GM10266 (cell line): ENCODE measurements at regions not wholly inside any gene's neighbourhood (a gene's known extent, or its start where the extent isn't known, plus 50 kb on each side); places are given as distances from the start of the nearest gene placed in this dataset.

Source experiments
- DNase-seq: peaks from one replicate; pipeline ENCODE4 v3.0.0; 2012; ENCODE audit errors: extremely low spot score
- TF ChIP-seq, protein P1 (sequence below): IDR thresholded peaks from 2 replicates; pipeline ENCODE4 v1.5.1; 2012; ENCODE audit warnings: mild to moderate bottlenecking, low read depth; ENCODE audit not compliant: control insufficient read depth, insufficient read depth; ENCODE audit errors: missing control alignments

DNA sequence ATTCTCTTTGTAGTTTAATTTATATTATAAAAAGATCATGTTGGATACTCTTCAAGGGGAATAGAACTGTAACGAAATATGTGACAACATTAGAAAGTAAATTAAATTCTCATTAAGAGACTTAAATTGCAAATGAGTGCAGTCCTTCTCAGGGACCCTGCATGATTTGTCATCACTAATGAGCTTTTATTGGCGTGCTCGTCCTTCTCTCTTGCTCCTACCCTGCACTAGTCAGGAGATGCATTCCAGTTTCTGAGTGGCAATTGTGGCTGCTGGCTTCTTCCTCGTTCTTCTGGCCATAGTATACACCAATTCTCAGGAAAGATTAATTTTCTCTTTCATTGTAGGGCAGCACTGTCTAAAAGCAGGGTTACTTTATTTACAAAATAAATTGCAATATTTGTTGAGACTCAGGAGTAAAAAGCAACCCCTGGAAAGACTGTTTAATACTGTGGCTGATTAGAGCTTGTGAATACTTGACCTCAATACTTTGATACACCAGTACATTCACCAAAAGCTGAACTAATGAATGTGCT, 376.3 kb upstream of the CHD1 start:
- DNase-seq = no peak
- TF ChIP-seq, protein P1, sequence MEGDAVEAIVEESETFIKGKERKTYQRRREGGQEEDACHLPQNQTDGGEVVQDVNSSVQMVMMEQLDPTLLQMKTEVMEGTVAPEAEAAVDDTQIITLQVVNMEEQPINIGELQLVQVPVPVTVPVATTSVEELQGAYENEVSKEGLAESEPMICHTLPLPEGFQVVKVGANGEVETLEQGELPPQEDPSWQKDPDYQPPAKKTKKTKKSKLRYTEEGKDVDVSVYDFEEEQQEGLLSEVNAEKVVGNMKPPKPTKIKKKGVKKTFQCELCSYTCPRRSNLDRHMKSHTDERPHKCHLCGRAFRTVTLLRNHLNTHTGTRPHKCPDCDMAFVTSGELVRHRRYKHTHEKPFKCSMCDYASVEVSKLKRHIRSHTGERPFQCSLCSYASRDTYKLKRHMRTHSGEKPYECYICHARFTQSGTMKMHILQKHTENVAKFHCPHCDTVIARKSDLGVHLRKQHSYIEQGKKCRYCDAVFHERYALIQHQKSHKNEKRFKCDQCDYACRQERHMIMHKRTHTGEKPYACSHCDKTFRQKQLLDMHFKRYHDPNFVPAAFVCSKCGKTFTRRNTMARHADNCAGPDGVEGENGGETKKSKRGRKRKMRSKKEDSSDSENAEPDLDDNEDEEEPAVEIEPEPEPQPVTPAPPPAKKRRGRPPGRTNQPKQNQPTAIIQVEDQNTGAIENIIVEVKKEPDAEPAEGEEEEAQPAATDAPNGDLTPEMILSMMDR = no peak

DNA sequence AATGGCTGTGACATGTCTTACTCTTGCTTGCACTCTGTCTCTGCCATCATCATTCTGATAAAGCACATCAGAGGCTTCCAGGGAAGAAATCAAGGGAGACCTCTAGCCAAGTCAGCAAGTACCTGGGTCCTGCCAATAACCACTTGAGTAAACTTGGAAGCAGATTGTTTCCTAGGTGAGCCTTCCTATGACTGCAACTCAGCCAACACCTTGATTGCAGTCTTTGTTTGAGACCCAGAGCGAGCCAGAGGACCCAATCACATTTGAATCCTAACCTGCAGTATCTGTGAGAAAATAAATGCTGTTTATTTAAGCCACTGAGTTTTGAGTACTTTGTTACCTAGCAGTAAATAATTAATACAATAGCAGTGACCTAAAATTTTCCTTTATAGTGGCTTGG, 356.8 kb upstream of the CHD1 start:
- DNase-seq = no peak
- TF ChIP-seq, protein P1 = no peak

DNA sequence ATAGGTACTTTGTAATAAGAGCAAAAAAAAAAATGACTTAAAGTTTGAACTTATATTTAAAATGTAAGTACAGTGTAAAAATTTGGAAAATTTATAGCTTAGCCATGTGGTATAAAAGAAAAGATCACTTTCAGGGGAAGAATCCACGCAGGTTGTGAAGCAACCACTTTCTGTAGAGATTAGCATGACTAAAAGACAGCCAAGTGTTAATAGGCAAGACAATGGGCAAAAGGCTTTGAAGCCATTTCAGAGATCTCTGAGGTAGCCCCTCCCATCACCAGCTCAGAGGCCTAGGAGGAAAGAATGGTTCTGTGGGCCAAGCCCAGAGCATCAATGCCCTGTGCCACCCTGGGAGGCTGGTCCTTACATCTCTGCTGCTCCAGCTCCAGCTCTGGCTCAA, 346.3 kb upstream of the CHD1 start:
- TF ChIP-seq, protein P1 = no peak
- no peak for DNase-seq

DNA sequence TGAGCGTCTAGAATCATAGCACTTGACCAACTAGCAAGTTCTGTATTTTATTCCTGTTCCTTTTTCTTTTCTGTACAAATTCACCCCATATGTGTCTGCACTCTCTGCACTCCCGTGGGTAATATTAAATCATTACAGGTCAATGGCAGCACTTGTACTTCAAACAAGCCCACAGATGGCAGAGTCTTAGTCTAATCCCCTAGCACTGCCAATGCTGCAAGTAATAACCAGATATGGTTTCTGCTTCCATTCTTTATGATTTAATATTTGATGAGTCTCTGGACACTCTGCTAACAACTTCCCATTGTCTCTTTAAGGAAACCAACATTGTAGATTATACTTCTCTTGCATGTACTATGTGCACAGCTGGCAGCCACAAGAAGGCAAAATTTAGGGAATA, 343.8 kb upstream of the CHD1 start:
- TF ChIP-seq, protein P1 = no peak
- DNase-seq = no peak

DNA sequence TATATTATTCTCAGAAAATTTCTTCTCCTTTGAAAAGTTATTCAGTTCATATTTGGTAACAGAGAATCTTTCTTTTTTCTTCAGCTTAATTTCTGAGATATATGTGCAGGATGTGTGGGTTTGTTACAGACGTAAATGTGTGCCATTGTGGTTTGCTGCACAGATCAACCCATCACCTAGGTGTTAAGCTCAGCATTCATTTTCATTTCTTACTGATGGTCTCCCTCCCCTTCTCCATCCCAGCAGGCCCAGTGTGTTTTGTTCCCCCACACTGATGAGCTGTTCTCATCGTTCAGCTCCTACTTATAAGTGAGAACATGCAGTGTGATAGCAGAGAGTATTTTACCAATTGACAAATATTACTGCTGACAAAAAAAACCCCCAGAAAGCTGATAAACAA, 330.0 kb upstream of the CHD1 start:
- DNase-seq = no peak
- TF ChIP-seq, protein P1 = no peak

DNA sequence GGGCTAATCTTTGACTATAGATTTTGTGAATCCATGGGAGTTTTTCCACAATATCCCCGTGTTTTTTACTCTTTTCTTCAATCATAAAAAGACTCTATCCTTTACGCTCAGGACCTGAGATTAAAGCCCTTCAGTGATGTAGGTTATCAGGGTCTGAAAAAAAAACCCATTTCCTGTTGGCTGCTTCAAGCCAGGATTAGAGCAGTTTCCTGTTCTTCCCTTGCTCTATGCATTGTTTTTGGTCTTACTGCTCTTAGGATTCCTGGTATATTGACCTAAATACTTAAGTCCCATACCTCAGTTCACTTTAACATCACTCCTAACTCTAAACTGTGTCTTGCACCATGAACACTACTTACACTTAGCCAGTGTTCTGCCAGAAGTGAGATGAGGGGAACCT, 319.3 kb upstream of the CHD1 start:
- no peak for DNase-seq

DNA sequence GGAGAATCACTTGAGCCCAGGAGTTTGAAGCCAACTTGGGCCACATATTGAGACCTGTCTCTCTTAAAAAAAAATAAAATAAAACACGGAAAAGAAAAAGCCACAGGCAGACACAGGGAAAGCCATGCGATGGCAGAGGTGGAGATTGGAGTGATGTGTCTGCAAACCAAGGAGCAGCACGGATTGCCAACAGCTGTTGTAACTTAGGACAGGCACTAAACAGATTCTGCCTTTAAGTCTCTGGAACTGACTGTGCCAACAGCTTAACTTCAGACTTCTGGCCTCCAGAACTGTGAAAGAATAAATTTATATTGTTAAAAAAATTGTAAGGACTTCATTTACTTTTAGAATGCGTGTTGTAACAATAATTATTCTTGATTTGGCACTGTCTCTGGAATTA, 318.5 kb upstream of the CHD1 start:
- TF ChIP-seq, protein P1 = no peak

More for the DNA sequence above, 319.3 kb upstream of the CHD1 start:
- TF ChIP-seq, protein P1 = no peak

More for the DNA sequence above, 318.5 kb upstream of the CHD1 start:
- no peak for DNase-seq
